K562 (cell line): ENCODE measurements at regions not wholly inside any gene's neighbourhood (a gene's known extent, or its start where the extent isn't known, plus 50 kb on each side); places are given as distances from the start of the nearest gene placed in this dataset.

Experiments
- ATAC-seq: fragments of 200-7000 bp; cut with Tn5 transposase; 3 replicates; pipeline ENCODE4 v1.9.1; 2020; ENCODE audit warnings: moderate library complexity
- BruUV-seq: library from RNA; stranded (reverse); fragments of 400-500 nt; replicated peaks from 2 replicates; lab custom pipeline; 2021; lab: Mats Ljungman, UMichigan
- CTCF ChIA-PET: fragments of 300-600 bp; formaldehyde crosslinking; extraction: SDS; loops from one replicate; lab custom pipeline; 2021; ENCODE audit warnings: low intra/inter-chr PET ratio; lab: Yijun Ruan, JAX
- POLR2A ChIA-PET: fragments of 300-600, 350-650 bp; sonication (Branson Sonifier 250); formaldehyde crosslinking; extraction: SDS; loops from one replicate; lab custom pipeline; 2021; ENCODE audit warnings: antibody characterized with exemption, inconsistent platforms; lab: Yijun Ruan, JAX
- DNase-seq, 4 experiments: peaks; one replicate each; pipeline versions ENCODE4 v3.0.0 to v3.0.0-alpha.2; 2011 to 2018; ENCODE audit warnings: low spot score in 3 of 4, mixed read lengths in 3 of 4; ENCODE audit errors: extremely low read depth in 1 of 4
- FAIRE-seq: peaks from 2 replicates; lab custom pipeline; 2011; peaks lifted over from hg19 to GRCh38; lab: Jason Lieb, UNC
- H2AFZ ChIP-seq: 2 replicates; pipeline ENCODE4 v1.6.0; 2011; ENCODE audit warnings: low read depth, low read length, control low read depth, inconsistent platforms
- H3K27ac ChIP-seq: fragments of 200-600 bp; 3 replicates; pipeline ENCODE4 v1.8.0; 2011; ENCODE audit warnings: low read depth, mild to moderate bottlenecking, control low read depth, inconsistent platforms, low read length, moderate library complexity, mixed read lengths; ENCODE audit errors: extremely low read depth
- H3K27me3 ChIP-seq, 2 experiments: fragments of 300-600 bp in 1 of 2; 2 replicates in 1 of 2; 3 replicates in 1 of 2; pipeline versions ENCODE4 v1.6.0 to v1.8.0; 2011; ENCODE audit warnings: inconsistent platforms in 2 of 2, low read length in 2 of 2, mild to moderate bottlenecking in 1 of 2, mixed read lengths in 1 of 2, moderate library complexity in 1 of 2; ENCODE audit not compliant: control insufficient read depth in 2 of 2, insufficient read depth in 2 of 2
- H3K36me3 ChIP-seq: fragments of 300-600 bp; 3 replicates; pipeline ENCODE4 v1.8.0; 2011; ENCODE audit warnings: mild to moderate bottlenecking, low read length, inconsistent platforms; ENCODE audit not compliant: control insufficient read depth, insufficient read depth
- H3K4me1 ChIP-seq, 2 experiments: fragments of 200-600 bp in 1 of 2; replicated peaks in 1 of 2; 2 replicates in 1 of 2; 3 replicates in 1 of 2; pipeline versions ENCODE4 v1.5.1 to v1.8.0; 2011; ENCODE audit warnings: inconsistent platforms in 2 of 2, low read length in 2 of 2, mild to moderate bottlenecking in 1 of 2, mixed read lengths in 1 of 2, moderate library complexity in 1 of 2; ENCODE audit not compliant: control insufficient read depth in 2 of 2, insufficient read depth in 2 of 2
- H3K4me2 ChIP-seq: 2 replicates; pipeline ENCODE4 v1.6.1; 2011; ENCODE audit warnings: low read length, control low read depth, inconsistent platforms, mixed read lengths; ENCODE audit not compliant: insufficient read depth
- H3K4me3 ChIP-seq: fragments of 200-600 bp; sonication (generic), shearing (Covaris generic); 2 replicates; pipeline ENCODE4 v1.5.1; 2016; ENCODE audit warnings: control low read depth, inconsistent platforms
- H3K79me2 ChIP-seq: fragments of 200-600 bp; 3 replicates; pipeline ENCODE4 v1.8.0; 2011; ENCODE audit warnings: low read length, inconsistent platforms; ENCODE audit not compliant: control insufficient read depth, insufficient read depth
- H3K9ac ChIP-seq, 2 experiments: 2 replicates each; pipeline versions ENCODE4 v1.6.0 to v1.6.1; 2011; ENCODE audit warnings: low read depth in 2 of 2, low read length in 2 of 2, control low read depth in 1 of 2, inconsistent platforms in 1 of 2, mild to moderate bottlenecking in 1 of 2, mixed read lengths in 1 of 2; ENCODE audit not compliant: insufficient read depth in 1 of 2
- H3K9me1 ChIP-seq: one replicate; pipeline ENCODE4 v1.6.0; 2011; ENCODE audit warnings: inconsistent platforms, mild to moderate bottlenecking, low read length, moderate library complexity; ENCODE audit not compliant: control insufficient read depth, insufficient read depth
- H3K9me3 ChIP-seq: replicated peaks from 2 replicates; pipeline ENCODE4 v1.5.1; 2011; ENCODE audit warnings: low read depth, low read length, inconsistent platforms; ENCODE audit not compliant: control insufficient read depth, insufficient read depth
- H4K20me1 ChIP-seq: replicated peaks from 2 replicates; pipeline ENCODE4 v1.6.1; 2011; ENCODE audit warnings: low read length, inconsistent platforms, mixed read lengths; ENCODE audit not compliant: control insufficient read depth, insufficient read depth
- CEBPZ ChIP-seq: fragments of 150-350 bp; IDR thresholded peaks from 2 replicates; pipeline ENCODE4 v1.6.1; 2014; ENCODE audit warnings: low read depth, mild to moderate bottlenecking, low read length, borderline replicate concordance
- E2F3 ChIP-seq: fragments of 250-450 bp; sonication (Bioruptor Pico); IDR thresholded peaks from 2 replicates; pipeline ENCODE4 v1.4.0; 2020; ENCODE audit warnings: mild to moderate bottlenecking
- ELF1 ChIP-seq: fragments of 200-800 bp; sonication (Bioruptor generic); IDR thresholded peaks from 2 replicates; pipeline ENCODE4 v1.6.1; 2016; ENCODE audit warnings: missing genetic modification characterization, missing compliant biosample characterization
- GTF2A2 ChIP-seq: IDR thresholded peaks from 2 replicates; pipeline ENCODE4 v1.6.1; 2016; ENCODE audit warnings: mild to moderate bottlenecking, missing genetic modification characterization, missing compliant biosample characterization
- HEY1 ChIP-seq: fragments of 250-450 bp; sonication (Bioruptor Pico); IDR thresholded peaks from 2 replicates; pipeline ENCODE4 v1.5.0; 2020; ENCODE audit warnings: mild to moderate bottlenecking, moderate library complexity, borderline replicate concordance
- JUNB ChIP-seq: fragments of 450-650 bp; formaldehyde crosslinking; conservative IDR thresholded peaks from 2 replicates; pipeline ENCODE4 v1.4.0; 2020; ENCODE audit warnings: mild to moderate bottlenecking
- MCM2 ChIP-seq: fragments of 450-650 bp; IDR thresholded peaks from 2 replicates; pipeline ENCODE4 v1.6.1; 2017; ENCODE audit warnings: low read depth, mild to moderate bottlenecking
- PCBP2 ChIP-seq: fragments of 200-400 bp; formaldehyde crosslinking; IDR thresholded peaks from 2 replicates; pipeline ENCODE4 v1.6.1; 2018; ENCODE audit warnings: low read length, low read depth, mild to moderate bottlenecking, moderate library complexity; ENCODE audit not compliant: poor library complexity, severe bottlenecking
- TSHZ1 ChIP-seq: fragments of 250-450 bp; sonication (Bioruptor Pico); IDR thresholded peaks from 2 replicates; pipeline ENCODE4 v1.4.0; 2020; ENCODE audit warnings: mild to moderate bottlenecking, moderate library complexity
- ZMIZ1 ChIP-seq, 2 experiments: fragments of 150-350 bp in 1 of 2; IDR thresholded peaks; 2 replicates each; pipeline ENCODE4 v1.6.1; 2012 to 2016; ENCODE audit warnings: low read depth in 2 of 2, low read length in 2 of 2, mild to moderate bottlenecking in 1 of 2, moderate library complexity in 1 of 2
- ZNF175 ChIP-seq: fragments of 200-800 bp; sonication (Bioruptor generic); IDR thresholded peaks from 2 replicates; pipeline ENCODE4 v1.6.1; 2016; ENCODE audit warnings: low read depth, mild to moderate bottlenecking, missing genetic modification characterization, missing compliant biosample characterization
- in situ Hi-C: fragments of 300-500 bp; cut with MboI; formaldehyde crosslinking; loops from 4 replicates; pipeline ENCODE4 v1.15.0; 2018; ENCODE audit warnings: inconsistent platforms, mixed read lengths
- intact Hi-C: fragments of 100-400 bp; cut with micrococcal nuclease; formaldehyde crosslinking; loops from 2 replicates; pipeline ENCODE4 v1.14.2; 2022

GRCh38 chr5:54670281-54670680, 152.7 kb downstream of the SNX18 start:
- no peaks in the 10 kb centered on the region for H3K9me1 ChIP-seq
- no peaks in the 10 kb centered on the region for H3K36me3 ChIP-seq
- ATAC-seq: no peak
- no peak for DNase-seq
- H3K4me1 ChIP-seq: no peaks in the 10 kb centered on the region
- no peak overlapping the region for H3K4me2 ChIP-seq
- H3K27ac ChIP-seq: no peak overlapping the region
- H2AFZ ChIP-seq: no peak overlapping the region
- no peaks in the 10 kb centered on the region for H3K79me2 ChIP-seq
- in situ Hi-C loops: no loop called here
- BruUV-seq: no TSS peak
- ChIA-PET POLR2A (no interaction called here), CTCF (no interaction called here)
- H3K27me3 ChIP-seq: peaks cover 0 to 5% of the 10 kb centered on the region in 2 experiments; a peak in 3 of 5 replicates
- TF ChIP-seq CEBPZ (no peak), GTF2A2 (tag) (no peak), PCBP2 (no peak), ZNF175 (CRISPR knock-in tag) (no peak), HEY1 (no peak), ZMIZ1 (IDR thresholded peaks at IDR 0.05; ENCODE audit: low read depth in 2 of 2, low read length in 2 of 2) (no peak), TSHZ1 (CRISPR knock-in tag) (no peak), JUNB (CRISPR knock-in tag) (no peak), ELF1 (no peak), MCM2 (no peak), E2F3 (CRISPR knock-in tag) (no peak)
- TF ChIP-seq, all 486 proteins: peak for 0
- H3K4me3 ChIP-seq: no peak overlapping the region
- no peak for FAIRE-seq
- H3K9ac ChIP-seq: no peak overlapping the region
- intact Hi-C loops: no loop called here
- H4K20me1 ChIP-seq: no peaks in the 10 kb centered on the region
- no peaks in the 10 kb centered on the region for H3K9me3 ChIP-seq
